ENCODE measurements at regions not wholly inside any gene's neighbourhood (a gene's known extent, or its start where the extent isn't known, plus 50 kb on each side); places are given as distances from the start of the nearest gene placed in this dataset.

GRCh38 chr3:104150724-104151123 lies 1216.0 kb upstream of the ALCAM start:
- no peak for TF ChIP-seq CTCF (IDR thresholded peaks at IDR 0.05; ENCODE audit: low read length)
- TF ChIP-seq EZH2phosphoT487 (IDR thresholded peaks at IDR 0.05; ENCODE audit: low read length) = no peak
- TF ChIP-seq EZH2 (optimal IDR thresholded peaks at IDR 0.05; ENCODE audit: low read depth, low read length) = no peak

Data from MM.1S (cell line).